GM12878 (cell line): ENCODE measurements at regions not wholly inside any gene's neighbourhood (a gene's known extent, or its start where the extent isn't known, plus 50 kb on each side); places are given as distances from the start of the nearest gene placed in this dataset.

Experiments used
- ATAC-seq: fragments of 200-7000 bp; cut with Tn5 transposase; 3 replicates; pipeline ENCODE4 v1.9.1; 2020; ENCODE audit warnings: mild to moderate bottlenecking, moderate library complexity
- BruUV-seq: library from RNA; stranded (reverse); fragments of 400-500 nt; replicated peaks from 2 replicates; lab custom pipeline; 2021; lab: Mats Ljungman, UMichigan
- CTCF ChIA-PET: fragments of 300-600 bp; sonication (Branson Sonifier 250); formaldehyde crosslinking; extraction: SDS; loops from one replicate; lab custom pipeline; 2021; ENCODE audit warnings: inconsistent platforms; lab: Yijun Ruan, JAX
- POLR2A ChIA-PET: fragments of 350-600 bp; formaldehyde crosslinking; extraction: SDS; loops from one replicate; lab custom pipeline; 2021; ENCODE audit warnings: inconsistent platforms; lab: Charles Lee
- RAD21 ChIA-PET: fragments of 300-600 bp; sonication (Branson Sonifier 250); formaldehyde crosslinking; loops from one replicate; lab custom pipeline; 2023; ENCODE audit warnings: antibody characterized with exemption; ENCODE audit not compliant: unreplicated experiment; lab: Charles Lee
- SMC1A ChIA-PET: fragments of 300-600 bp; sonication (Branson Sonifier 250); formaldehyde crosslinking; loops from one replicate; lab custom pipeline; 2023; ENCODE audit not compliant: unreplicated experiment, uncharacterized antibody; lab: Charles Lee
- DNase-seq: peaks from one replicate; pipeline ENCODE4 v3.0.0-alpha.2; 2011; ENCODE audit warnings: low read depth, low spot score
- FAIRE-seq: peaks from 3 replicates; lab custom pipeline; 2011; peaks lifted over from hg19 to GRCh38; lab: Jason Lieb, UNC
- H2AFZ ChIP-seq: 2 replicates; pipeline ENCODE4 v1.6.0; 2011; ENCODE audit warnings: low read depth, low read length, control low read depth; ENCODE audit not compliant: control insufficient read depth
- H3K27ac ChIP-seq: 2 replicates; pipeline ENCODE4 v1.5.1; 2011; ENCODE audit warnings: control low read depth; ENCODE audit not compliant: control insufficient read depth, insufficient read depth
- H3K27me3 ChIP-seq, 2 experiments: replicated peaks in 1 of 2; 2 replicates each; pipeline versions ENCODE4 v1.6.0 to v1.6.1; 2011; ENCODE audit warnings: low read length in 1 of 2; ENCODE audit not compliant: control insufficient read depth in 2 of 2, insufficient read depth in 2 of 2
- H3K36me3 ChIP-seq, 2 experiments: 2 replicates each; pipeline ENCODE4 v1.5.1; 2011; ENCODE audit warnings: low read length in 1 of 2; ENCODE audit not compliant: control insufficient read depth in 2 of 2, insufficient read depth in 2 of 2
- H3K4me1 ChIP-seq: 2 replicates; pipeline ENCODE4 v1.6.1; 2011; ENCODE audit warnings: mild to moderate bottlenecking, low read length, moderate library complexity, mixed read lengths; ENCODE audit not compliant: control insufficient read depth, insufficient read depth
- H3K4me2 ChIP-seq: 2 replicates; pipeline ENCODE4 v1.6.0; 2011; ENCODE audit warnings: control low read depth; ENCODE audit not compliant: control insufficient read depth, insufficient read depth
- H3K4me3 ChIP-seq: fragments of 200-600 bp; sonication (generic); 2 replicates; pipeline ENCODE4 v1.5.1; 2016
- H3K79me2 ChIP-seq: 2 replicates; pipeline ENCODE4 v1.6.0; 2011; ENCODE audit warnings: low read length; ENCODE audit not compliant: control insufficient read depth, insufficient read depth
- H3K9ac ChIP-seq: 2 replicates; pipeline ENCODE4 v1.8.0; 2011; ENCODE audit warnings: low read length, control low read depth, mixed read lengths; ENCODE audit not compliant: control insufficient read depth, insufficient read depth
- H3K9me3 ChIP-seq: replicated peaks from 3 replicates; pipeline ENCODE4 v1.5.1; 2011; ENCODE audit warnings: mild to moderate bottlenecking, low read length; ENCODE audit not compliant: control insufficient read depth, insufficient read depth
- H4K20me1 ChIP-seq: 2 replicates; pipeline ENCODE4 v1.6.0; 2011; ENCODE audit not compliant: control insufficient read depth, insufficient read depth
- BMI1 ChIP-seq: fragments of 450-650 bp; IDR thresholded peaks from 2 replicates; pipeline ENCODE4 v1.6.1; 2016; ENCODE audit warnings: mild to moderate bottlenecking, moderate library complexity, borderline replicate concordance
- CHD4 ChIP-seq: fragments of 200-600 bp; sonication (generic); IDR thresholded peaks from 2 replicates; pipeline ENCODE4 v1.6.1; 2016; ENCODE audit warnings: mild to moderate bottlenecking
- ETV6 ChIP-seq, 2 experiments: fragments of 450-650 bp in 1 of 2; IDR thresholded peaks in 1 of 2; conservative IDR thresholded peaks in 1 of 2; 2 replicates each; pipeline ENCODE4 v1.6.1; 2014; ENCODE audit warnings: antibody characterized with exemption in 1 of 2, borderline replicate concordance in 1 of 2, low read depth in 1 of 2, mild to moderate bottlenecking in 1 of 2, moderate library complexity in 1 of 2
- HDGF ChIP-seq: fragments of 450-650 bp; IDR thresholded peaks from 2 replicates; pipeline ENCODE4 v1.6.1; 2016; ENCODE audit warnings: antibody characterized with exemption
- IKZF1 ChIP-seq: fragments of 450-650 bp; conservative IDR thresholded peaks from 2 replicates; pipeline ENCODE4 v1.6.1; 2017; ENCODE audit warnings: antibody characterized with exemption, mild to moderate bottlenecking
- KDM1A ChIP-seq: fragments of 200-600 bp; sonication (generic); IDR thresholded peaks from 2 replicates; pipeline ENCODE4 v1.6.1; 2016; ENCODE audit warnings: borderline replicate concordance
- RUNX3 ChIP-seq: IDR thresholded peaks from 2 replicates; pipeline ENCODE4 v1.6.1; 2012; ENCODE audit warnings: low read length, inconsistent platforms
- TARDBP ChIP-seq: IDR thresholded peaks from 2 replicates; pipeline ENCODE4 v1.6.1; 2016; ENCODE audit warnings: borderline replicate concordance
- ZNF217 ChIP-seq: fragments of 450-650 bp; IDR thresholded peaks from 2 replicates; pipeline ENCODE4 v1.6.1; 2017; ENCODE audit warnings: antibody characterized with exemption, mild to moderate bottlenecking
- ZNF24 ChIP-seq: fragments of 450-650 bp; IDR thresholded peaks from 2 replicates; pipeline ENCODE4 v1.6.1; 2017; ENCODE audit warnings: antibody characterized with exemption, mild to moderate bottlenecking
- WGBS: methylation state at CpG from one replicate; pipeline ENCODE4 v1.1.6; 2016; ENCODE audit warnings: low lambda C conversion rate; ENCODE audit not compliant: insufficient replicate concordance, insufficient coverage; ENCODE audit errors: missing lambda C conversion rate; 5-methylcytosine and 5-hydroxymethylcytosine counted together
- in situ Hi-C: fragments of 300-500 bp; cut with MboI; formaldehyde crosslinking; loops from 9 replicates; pipeline ENCODE4 v1.14.3; 2018; ENCODE audit warnings: mixed read lengths
- intact Hi-C: fragments of 100-400 bp; cut with micrococcal nuclease; formaldehyde crosslinking; loops from one replicate; pipeline ENCODE4 v1.14.2; 2022; ENCODE audit not compliant: unreplicated experiment
- TF ChIP-seq, protein P1 (sequence below): fragments of 450-650 bp; formaldehyde crosslinking; IDR thresholded peaks from 2 replicates; pipeline ENCODE4 v1.4.0; 2020; ENCODE audit warnings: mild to moderate bottlenecking, moderate library complexity

DNA sequence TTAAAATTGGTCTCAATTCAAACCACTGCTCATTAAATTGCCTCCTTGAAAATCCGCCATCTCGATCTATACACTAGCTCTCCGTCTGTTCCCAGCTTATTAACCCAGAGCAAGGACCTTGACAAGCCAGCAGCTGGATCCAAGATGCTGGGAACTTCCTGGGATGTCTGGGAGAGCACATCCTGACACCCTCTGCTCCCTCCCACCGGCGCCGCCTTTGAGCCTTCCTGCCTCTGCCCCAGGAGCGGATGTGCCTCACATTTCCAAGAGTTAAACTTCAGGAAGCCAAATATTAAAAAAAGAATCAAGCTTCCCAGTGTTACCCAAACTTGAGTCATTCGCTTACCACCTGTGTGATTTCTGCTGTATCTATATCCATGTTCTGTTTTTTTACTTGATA is 107.9 kb downstream of the HAPSTR1 start (continued):
- TF ChIP-seq CHD4 = no peak

DNA sequence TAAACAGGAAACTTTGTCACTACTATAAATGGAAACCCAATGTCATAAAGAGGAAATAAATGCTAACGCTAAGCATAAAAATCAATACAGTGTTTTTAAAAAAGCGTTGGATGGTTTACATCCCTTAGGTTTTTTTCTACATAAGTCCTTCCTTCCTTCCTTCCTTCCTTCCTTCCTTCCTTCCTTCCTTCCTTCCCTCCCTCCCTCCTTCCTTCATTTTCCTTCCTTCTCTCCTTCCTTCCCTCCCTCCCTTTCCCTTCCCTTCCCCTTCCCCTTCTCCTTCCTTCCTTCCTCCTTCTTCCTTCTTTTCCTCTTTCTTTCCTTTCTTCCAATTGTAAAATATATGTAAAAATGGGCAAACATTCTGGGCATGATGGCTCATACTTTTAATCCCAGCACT is 108.3 kb downstream of the HAPSTR1 start:
- TF ChIP-seq HDGF = no peak
- TF ChIP-seq, protein P1, sequence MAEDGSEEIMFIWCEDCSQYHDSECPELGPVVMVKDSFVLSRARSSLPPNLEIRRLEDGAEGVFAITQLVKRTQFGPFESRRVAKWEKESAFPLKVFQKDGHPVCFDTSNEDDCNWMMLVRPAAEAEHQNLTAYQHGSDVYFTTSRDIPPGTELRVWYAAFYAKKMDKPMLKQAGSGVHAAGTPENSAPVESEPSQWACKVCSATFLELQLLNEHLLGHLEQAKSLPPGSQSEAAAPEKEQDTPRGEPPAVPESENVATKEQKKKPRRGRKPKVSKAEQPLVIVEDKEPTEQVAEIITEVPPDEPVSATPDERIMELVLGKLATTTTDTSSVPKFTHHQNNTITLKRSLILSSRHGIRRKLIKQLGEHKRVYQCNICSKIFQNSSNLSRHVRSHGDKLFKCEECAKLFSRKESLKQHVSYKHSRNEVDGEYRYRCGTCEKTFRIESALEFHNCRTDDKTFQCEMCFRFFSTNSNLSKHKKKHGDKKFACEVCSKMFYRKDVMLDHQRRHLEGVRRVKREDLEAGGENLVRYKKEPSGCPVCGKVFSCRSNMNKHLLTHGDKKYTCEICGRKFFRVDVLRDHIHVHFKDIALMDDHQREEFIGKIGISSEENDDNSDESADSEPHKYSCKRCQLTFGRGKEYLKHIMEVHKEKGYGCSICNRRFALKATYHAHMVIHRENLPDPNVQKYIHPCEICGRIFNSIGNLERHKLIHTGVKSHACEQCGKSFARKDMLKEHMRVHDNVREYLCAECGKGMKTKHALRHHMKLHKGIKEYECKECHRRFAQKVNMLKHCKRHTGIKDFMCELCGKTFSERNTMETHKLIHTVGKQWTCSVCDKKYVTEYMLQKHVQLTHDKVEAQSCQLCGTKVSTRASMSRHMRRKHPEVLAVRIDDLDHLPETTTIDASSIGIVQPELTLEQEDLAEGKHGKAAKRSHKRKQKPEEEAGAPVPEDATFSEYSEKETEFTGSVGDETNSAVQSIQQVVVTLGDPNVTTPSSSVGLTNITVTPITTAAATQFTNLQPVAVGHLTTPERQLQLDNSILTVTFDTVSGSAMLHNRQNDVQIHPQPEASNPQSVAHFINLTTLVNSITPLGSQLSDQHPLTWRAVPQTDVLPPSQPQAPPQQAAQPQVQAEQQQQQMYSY (CRISPR knock-in tag) = no peak
- TF ChIP-seq RUNX3 = no peak
- TF ChIP-seq BMI1 = no peak
- no peak for TF ChIP-seq IKZF1
- no peak for TF ChIP-seq TARDBP
- no peak for TF ChIP-seq KDM1A
- TF ChIP-seq ZNF217 = no peak
- no peak for TF ChIP-seq ETV6 (conservative IDR thresholded peaks at IDR 0.05 in 1 of 2, IDR thresholded peaks at IDR 0.05 in 1 of 2; ENCODE audit: borderline replicate concordance in 1 of 2, low read depth in 1 of 2)
- TF ChIP-seq ZNF24 = no peak
- 64% methylated on average over 2 of the region's 2 CpGs for WGBS
- Histone ChIP-seq H3K9me3 (no peaks in the 10 kb centered on the region), H3K4me2 (no peak overlapping the region), H3K36me3 (no peaks in the 10 kb centered on the region), H4K20me1 (no peaks in the 10 kb centered on the region), H2AFZ (no peak overlapping the region), H3K4me1 (no peaks in the 10 kb centered on the region), H3K79me2 (no peaks in the 10 kb centered on the region), H3K4me3 (no peak overlapping the region), H3K27ac (no peak overlapping the region), H3K9ac (no peak overlapping the region), H3K27me3 (peaks cover 0 to 2% of the 10 kb centered on the region in 2 experiments; a peak in 3 of 4 replicates)
- intact Hi-C loops (no loop called here), in situ Hi-C loops (no loop called here)
- ATAC-seq = no peak
- no peak for FAIRE-seq
- DNase-seq = no peak
- BruUV-seq = no TSS peak
- SMC1A ChIA-PET = no interaction called here
- POLR2A ChIA-PET = no interaction called here
- RAD21 ChIA-PET = no interaction called here
- CTCF ChIA-PET = no interaction called here
